HepG2 (cell line): ENCODE measurements at regions not wholly inside any gene's neighbourhood (a gene's known extent, or its start where the extent isn't known, plus 50 kb on each side); places are given as distances from the start of the nearest gene placed in this dataset.

Experiments used
- ATAC-seq: fragments of 200-7000 bp; cut with Tn5 transposase; 3 replicates; pipeline ENCODE4 v1.9.1; 2020; ENCODE audit warnings: mild to moderate bottlenecking, moderate library complexity
- BruUV-seq: library from RNA; stranded (reverse); fragments of 400-500 nt; replicated peaks from 2 replicates; lab custom pipeline; 2021; lab: Mats Ljungman, UMichigan
- CTCF ChIA-PET: fragments of 300-600 bp; formaldehyde crosslinking; extraction: SDS; loops from one replicate; lab custom pipeline; 2021; ENCODE audit warnings: low total read pairs, inconsistent platforms, low intra/inter-chr PET ratio; lab: Yijun Ruan, JAX
- POLR2A ChIA-PET: fragments of 350-600 bp; sonication (Branson Sonifier 250); formaldehyde crosslinking; loops from one replicate; lab custom pipeline; 2020; ENCODE audit warnings: antibody characterized with exemption, inconsistent platforms; lab: Yijun Ruan, JAX
- DNase-seq: peaks from one replicate; pipeline ENCODE4 v3.0.0-alpha.2; 2015; ENCODE audit warnings: low spot score
- FAIRE-seq: peaks from 3 replicates; lab custom pipeline; 2011; peaks lifted over from hg19 to GRCh38; lab: Jason Lieb, UNC
- H2AFZ ChIP-seq: one replicate; pipeline ENCODE4 v1.6.1; 2011; ENCODE audit warnings: low read length, inconsistent platforms
- H3K27ac ChIP-seq: fragments of 300-600 bp; 3 replicates; pipeline ENCODE4 v1.8.0; 2011; ENCODE audit warnings: mixed run types, mild to moderate bottlenecking, mixed read lengths, low read length, inconsistent platforms; ENCODE audit not compliant: insufficient read depth; ENCODE audit errors: extremely low read length
- H3K27me3 ChIP-seq, 2 experiments: fragments of 200-600 bp in 1 of 2; 2 replicates in 1 of 2; 3 replicates in 1 of 2; pipeline versions ENCODE4 v1.6.0 to v1.8.0; 2011; ENCODE audit warnings: low read length in 2 of 2, mild to moderate bottlenecking in 2 of 2, moderate library complexity in 2 of 2, inconsistent platforms in 1 of 2; ENCODE audit not compliant: insufficient read depth in 2 of 2, control insufficient read depth in 1 of 2
- H3K36me3 ChIP-seq, 2 experiments: fragments of 200-600 bp in 1 of 2; replicated peaks in 1 of 2; 2 replicates in 1 of 2; 3 replicates in 1 of 2; pipeline versions ENCODE4 v1.5.1 to v1.8.0; 2011; ENCODE audit warnings: low read length in 2 of 2, inconsistent platforms in 1 of 2; ENCODE audit not compliant: insufficient read depth in 2 of 2, control insufficient read depth in 1 of 2
- H3K4me1 ChIP-seq: 2 replicates; pipeline ENCODE4 v1.5.1; 2012; ENCODE audit warnings: low read length, inconsistent platforms; ENCODE audit not compliant: insufficient read depth
- H3K4me2 ChIP-seq: 2 replicates; pipeline ENCODE4 v1.6.0; 2011; ENCODE audit warnings: low read depth, low read length, inconsistent platforms
- H3K4me3 ChIP-seq, 3 experiments: fragments of 200-600 bp in 1 of 3; sonication (generic), shearing (Covaris generic) in 1 of 3; replicated peaks in 1 of 3; 2 replicates each; pipeline ENCODE4 v1.5.1; 2011 to 2016; ENCODE audit warnings: low read length in 3 of 3, inconsistent platforms in 2 of 3, low read depth in 2 of 3, mild to moderate bottlenecking in 2 of 3, control low read depth in 1 of 3, mixed read lengths in 1 of 3; ENCODE audit not compliant: insufficient read depth in 1 of 3
- H3K79me2 ChIP-seq: one replicate; pipeline ENCODE4 v1.6.1; 2011; ENCODE audit warnings: low read length, inconsistent platforms; ENCODE audit not compliant: insufficient read depth
- H3K9ac ChIP-seq: 2 replicates; pipeline ENCODE4 v1.6.0; 2011; ENCODE audit warnings: mild to moderate bottlenecking, low read depth, low read length, inconsistent platforms; ENCODE audit not compliant: insufficient read depth
- H3K9me3 ChIP-seq: 2 replicates; pipeline ENCODE4 v1.5.1; 2012; ENCODE audit warnings: mild to moderate bottlenecking, low read length
- H4K20me1 ChIP-seq: 2 replicates; pipeline ENCODE4 v1.6.0; 2011; ENCODE audit warnings: inconsistent platforms, mild to moderate bottlenecking, low read length, moderate library complexity; ENCODE audit not compliant: insufficient read depth
- AHR ChIP-seq: IDR thresholded peaks from 2 replicates; pipeline ENCODE4 v1.6.1; 2018; ENCODE audit warnings: missing genetic modification reagents, missing compliant biosample characterization
- HHEX ChIP-seq: IDR thresholded peaks from 2 replicates; pipeline ENCODE4 v1.6.1; 2016; ENCODE audit warnings: control low read depth
- HNRNPLL ChIP-seq: fragments of 200-400 bp; formaldehyde crosslinking; IDR thresholded peaks from 2 replicates; pipeline ENCODE4 v1.6.1; 2017; ENCODE audit warnings: mild to moderate bottlenecking, low read depth, low read length; ENCODE audit not compliant: poor library complexity, severe bottlenecking
- MAFK ChIP-seq, 2 experiments: IDR thresholded peaks in 1 of 2; conservative IDR thresholded peaks in 1 of 2; 2 replicates each; pipeline ENCODE4 v1.6.1; 2011; ENCODE audit warnings: improper control_type of control experiment in 2 of 2, low read length in 2 of 2
- MIER2 ChIP-seq: IDR thresholded peaks from 2 replicates; pipeline ENCODE4 v1.6.1; 2016; ENCODE audit warnings: missing biosample characterization, missing genetic modification reagents
- PAF1 ChIP-seq: IDR thresholded peaks from 2 replicates; pipeline ENCODE4 v1.6.1; 2016; ENCODE audit warnings: missing genetic modification reagents, missing compliant biosample characterization
- TCF12 ChIP-seq, 2 experiments: fragments of 450-650 bp in 1 of 2; sonication (generic) in 1 of 2; formaldehyde crosslinking in 1 of 2; IDR thresholded peaks; 2 replicates each; pipeline versions ENCODE4 v1.6.1 to v1.8.0; 2017 to 2022; ENCODE audit warnings: antibody characterized with exemption in 1 of 2, mild to moderate bottlenecking in 1 of 2, missing genetic modification reagents in 1 of 2, moderate library complexity in 1 of 2
- TCF7L2 ChIP-seq: IDR thresholded peaks from 2 replicates; pipeline ENCODE4 v1.6.1; 2011; ENCODE audit warnings: mild to moderate bottlenecking, low read depth, low read length, moderate library complexity
- ZNF256 ChIP-seq: sonication (generic); formaldehyde crosslinking; conservative IDR thresholded peaks from 2 replicates; pipeline ENCODE4 v1.4.0; 2020; ENCODE audit warnings: missing genetic modification reagents
- ZNF614 ChIP-seq: IDR thresholded peaks from 2 replicates; pipeline ENCODE4 v1.6.1; 2018; ENCODE audit warnings: missing biosample characterization, missing genetic modification reagents, inconsistent platforms, borderline replicate concordance
- WGBS: methylation state at CpG from one replicate; pipeline ENCODE4 v1.1.6; 2017; ENCODE audit warnings: low lambda C conversion rate; 5-methylcytosine and 5-hydroxymethylcytosine counted together
- in situ Hi-C: cut with HindIII; loops from 2 replicates; pipeline ENCODE4 v1.10.0; 2017; ENCODE audit warnings: low pct_unique_long_range_greater_than_20kb; ENCODE audit not compliant: extremely low pct_ligation_motif_present
- intact Hi-C: fragments of 100-400 bp; cut with micrococcal nuclease; formaldehyde crosslinking; loops from one replicate; pipeline ENCODE4 v1.10.0; 2022; ENCODE audit not compliant: unreplicated experiment
- TF ChIP-seq, protein P1 (sequence below): sonication (generic); formaldehyde crosslinking; IDR thresholded peaks from 2 replicates; pipeline ENCODE4 v1.8.1; 2023; ENCODE audit warnings: missing genetic modification reagents, inconsistent platforms, borderline replicate concordance
- TF ChIP-seq, protein P2 (sequence below): sonication (generic); formaldehyde crosslinking; IDR thresholded peaks from 2 replicates; pipeline ENCODE4 v1.5.0; 2020; ENCODE audit warnings: missing genetic modification reagents
- TF ChIP-seq, protein P3 (sequence below): sonication (generic); formaldehyde crosslinking; IDR thresholded peaks from 2 replicates; pipeline ENCODE4 v1.4.0; 2020; ENCODE audit warnings: missing genetic modification reagents
- TF ChIP-seq, protein P4 (sequence below): sonication (generic); formaldehyde crosslinking; IDR thresholded peaks from 2 replicates; pipeline ENCODE4 v1.9.0; 2022; ENCODE audit warnings: low read depth, missing genetic modification reagents

DNA sequence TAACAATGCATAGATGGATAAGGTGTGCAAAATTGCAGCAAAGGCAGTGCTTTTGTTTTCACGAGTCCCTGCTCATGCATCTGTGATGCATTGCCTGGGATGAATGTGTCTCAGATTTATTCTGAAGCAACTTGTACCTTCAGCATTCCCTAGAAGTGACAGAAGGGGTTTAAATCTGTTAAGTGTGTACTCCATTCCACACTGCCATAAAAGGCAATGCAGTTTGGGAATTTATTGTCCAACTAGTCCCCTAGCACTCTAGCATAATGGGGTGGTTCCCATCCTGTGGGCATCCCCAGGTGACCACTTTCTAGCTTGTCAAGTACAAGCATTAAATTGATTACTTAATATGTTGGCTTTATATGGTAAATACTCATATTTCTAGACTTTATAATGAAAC is 306.5 kb upstream of the CBLB start (continued):
- TF ChIP-seq TCF12 (IDR thresholded peaks at IDR 0.05) = no peak
- TF ChIP-seq TCF12 (CRISPR knock-in tag; IDR thresholded peaks at IDR 0.05) = no peak
- TF ChIP-seq, protein P1, sequence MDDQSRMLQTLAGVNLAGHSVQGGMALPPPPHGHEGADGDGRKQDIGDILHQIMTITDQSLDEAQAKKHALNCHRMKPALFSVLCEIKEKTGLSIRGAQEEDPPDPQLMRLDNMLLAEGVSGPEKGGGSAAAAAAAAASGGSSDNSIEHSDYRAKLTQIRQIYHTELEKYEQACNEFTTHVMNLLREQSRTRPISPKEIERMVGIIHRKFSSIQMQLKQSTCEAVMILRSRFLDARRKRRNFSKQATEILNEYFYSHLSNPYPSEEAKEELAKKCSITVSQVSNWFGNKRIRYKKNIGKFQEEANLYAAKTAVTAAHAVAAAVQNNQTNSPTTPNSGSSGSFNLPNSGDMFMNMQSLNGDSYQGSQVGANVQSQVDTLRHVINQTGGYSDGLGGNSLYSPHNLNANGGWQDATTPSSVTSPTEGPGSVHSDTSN (CRISPR knock-in tag) = no peak
- TF ChIP-seq, protein P2, sequence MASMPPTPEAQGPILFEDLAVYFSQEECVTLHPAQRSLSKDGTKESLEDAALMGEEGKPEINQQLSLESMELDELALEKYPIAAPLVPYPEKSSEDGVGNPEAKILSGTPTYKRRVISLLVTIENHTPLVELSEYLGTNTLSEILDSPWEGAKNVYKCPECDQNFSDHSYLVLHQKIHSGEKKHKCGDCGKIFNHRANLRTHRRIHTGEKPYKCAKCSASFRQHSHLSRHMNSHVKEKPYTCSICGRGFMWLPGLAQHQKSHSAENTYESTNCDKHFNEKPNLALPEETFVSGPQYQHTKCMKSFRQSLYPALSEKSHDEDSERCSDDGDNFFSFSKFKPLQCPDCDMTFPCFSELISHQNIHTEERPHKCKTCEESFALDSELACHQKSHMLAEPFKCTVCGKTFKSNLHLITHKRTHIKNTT (CRISPR knock-in tag) = no peak
- TF ChIP-seq ZNF256 (CRISPR knock-in tag) = no peak
- no peak for TF ChIP-seq MIER2 (CRISPR knock-in tag)
- TF ChIP-seq ZNF614 (CRISPR knock-in tag) = no peak
- no peak for TF ChIP-seq TCF7L2
- TF ChIP-seq MAFK (conservative IDR thresholded peaks at IDR 0.05 in 1 of 2, IDR thresholded peaks at IDR 0.05 in 1 of 2; ENCODE audit: low read length in 2 of 2) = no peak
- TF ChIP-seq HNRNPLL = no peak

DNA sequence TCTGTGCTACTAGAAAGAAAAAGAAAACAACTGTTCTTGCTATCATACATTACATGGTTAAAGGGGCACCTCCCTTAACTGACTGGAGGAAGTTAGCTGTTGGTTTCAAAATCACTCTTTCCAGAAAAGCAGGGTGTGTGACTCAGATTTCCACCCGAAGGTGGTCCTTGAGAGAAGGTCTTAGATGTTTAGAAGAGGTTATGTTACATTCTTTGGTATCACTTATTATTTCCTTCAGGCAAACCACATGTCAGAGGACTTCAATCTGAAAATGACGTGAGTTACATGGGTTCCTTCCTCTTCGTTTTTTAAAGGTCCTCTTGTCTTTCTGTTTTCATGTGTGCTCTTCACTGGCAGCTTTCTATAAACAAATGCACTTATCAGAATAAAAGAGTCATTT is 307.9 kb upstream of the CBLB start:
- POLR2A ChIA-PET = no interaction called here

More for the DNA sequence above, 307.9 kb upstream of the CBLB start:
- intact Hi-C loops (no loop called here), in situ Hi-C loops (no loop called here)
- Histone ChIP-seq H3K4me3 (no peak overlapping the region), H2AFZ (no peak overlapping the region), H3K27ac (no peak overlapping the region), H3K36me3 (no peaks in the 10 kb centered on the region), H3K27me3 (no peaks in the 10 kb centered on the region), H3K9ac (no peak overlapping the region), H3K4me1 (no peaks in the 10 kb centered on the region), H3K4me2 (no peak overlapping the region), H3K9me3 (no peaks in the 10 kb centered on the region), H4K20me1 (no peaks in the 10 kb centered on the region; the same call in 1 of the 2 replicates)
- CTCF ChIA-PET = no interaction called here
- ATAC-seq (no peak), DNase-seq (no peak), FAIRE-seq (no peak)
- BruUV-seq = no TSS peak
- TF ChIP-seq, protein P3, sequence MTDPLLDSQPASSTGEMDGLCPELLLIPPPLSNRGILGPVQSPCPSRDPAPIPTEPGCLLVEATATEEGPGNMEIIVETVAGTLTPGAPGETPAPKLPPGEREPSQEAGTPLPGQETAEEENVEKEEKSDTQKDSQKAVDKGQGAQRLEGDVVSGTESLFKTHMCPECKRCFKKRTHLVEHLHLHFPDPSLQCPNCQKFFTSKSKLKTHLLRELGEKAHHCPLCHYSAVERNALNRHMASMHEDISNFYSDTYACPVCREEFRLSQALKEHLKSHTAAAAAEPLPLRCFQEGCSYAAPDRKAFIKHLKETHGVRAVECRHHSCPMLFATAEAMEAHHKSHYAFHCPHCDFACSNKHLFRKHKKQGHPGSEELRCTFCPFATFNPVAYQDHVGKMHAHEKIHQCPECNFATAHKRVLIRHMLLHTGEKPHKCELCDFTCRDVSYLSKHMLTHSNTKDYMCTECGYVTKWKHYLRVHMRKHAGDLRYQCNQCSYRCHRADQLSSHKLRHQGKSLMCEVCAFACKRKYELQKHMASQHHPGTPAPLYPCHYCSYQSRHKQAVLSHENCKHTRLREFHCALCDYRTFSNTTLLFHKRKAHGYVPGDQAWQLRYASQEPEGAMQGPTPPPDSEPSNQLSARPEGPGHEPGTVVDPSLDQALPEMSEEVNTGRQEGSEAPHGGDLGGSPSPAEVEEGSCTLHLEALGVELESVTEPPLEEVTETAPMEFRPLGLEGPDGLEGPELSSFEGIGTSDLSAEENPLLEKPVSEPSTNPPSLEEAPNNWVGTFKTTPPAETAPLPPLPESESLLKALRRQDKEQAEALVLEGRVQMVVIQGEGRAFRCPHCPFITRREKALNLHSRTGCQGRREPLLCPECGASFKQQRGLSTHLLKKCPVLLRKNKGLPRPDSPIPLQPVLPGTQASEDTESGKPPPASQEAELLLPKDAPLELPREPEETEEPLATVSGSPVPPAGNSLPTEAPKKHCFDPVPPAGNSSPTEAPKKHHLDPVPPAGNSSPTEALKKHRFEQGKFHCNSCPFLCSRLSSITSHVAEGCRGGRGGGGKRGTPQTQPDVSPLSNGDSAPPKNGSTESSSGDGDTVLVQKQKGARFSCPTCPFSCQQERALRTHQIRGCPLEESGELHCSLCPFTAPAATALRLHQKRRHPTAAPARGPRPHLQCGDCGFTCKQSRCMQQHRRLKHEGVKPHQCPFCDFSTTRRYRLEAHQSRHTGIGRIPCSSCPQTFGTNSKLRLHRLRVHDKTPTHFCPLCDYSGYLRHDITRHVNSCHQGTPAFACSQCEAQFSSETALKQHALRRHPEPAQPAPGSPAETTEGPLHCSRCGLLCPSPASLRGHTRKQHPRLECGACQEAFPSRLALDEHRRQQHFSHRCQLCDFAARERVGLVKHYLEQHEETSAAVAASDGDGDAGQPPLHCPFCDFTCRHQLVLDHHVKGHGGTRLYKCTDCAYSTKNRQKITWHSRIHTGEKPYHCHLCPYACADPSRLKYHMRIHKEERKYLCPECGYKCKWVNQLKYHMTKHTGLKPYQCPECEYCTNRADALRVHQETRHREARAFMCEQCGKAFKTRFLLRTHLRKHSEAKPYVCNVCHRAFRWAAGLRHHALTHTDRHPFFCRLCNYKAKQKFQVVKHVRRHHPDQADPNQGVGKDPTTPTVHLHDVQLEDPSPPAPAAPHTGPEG (CRISPR knock-in tag) = no peak
- TF ChIP-seq PAF1 (CRISPR knock-in tag) (no peak), AHR (CRISPR knock-in tag) (no peak), HHEX (CRISPR knock-in tag) (no peak)
- TF ChIP-seq, protein P4, sequence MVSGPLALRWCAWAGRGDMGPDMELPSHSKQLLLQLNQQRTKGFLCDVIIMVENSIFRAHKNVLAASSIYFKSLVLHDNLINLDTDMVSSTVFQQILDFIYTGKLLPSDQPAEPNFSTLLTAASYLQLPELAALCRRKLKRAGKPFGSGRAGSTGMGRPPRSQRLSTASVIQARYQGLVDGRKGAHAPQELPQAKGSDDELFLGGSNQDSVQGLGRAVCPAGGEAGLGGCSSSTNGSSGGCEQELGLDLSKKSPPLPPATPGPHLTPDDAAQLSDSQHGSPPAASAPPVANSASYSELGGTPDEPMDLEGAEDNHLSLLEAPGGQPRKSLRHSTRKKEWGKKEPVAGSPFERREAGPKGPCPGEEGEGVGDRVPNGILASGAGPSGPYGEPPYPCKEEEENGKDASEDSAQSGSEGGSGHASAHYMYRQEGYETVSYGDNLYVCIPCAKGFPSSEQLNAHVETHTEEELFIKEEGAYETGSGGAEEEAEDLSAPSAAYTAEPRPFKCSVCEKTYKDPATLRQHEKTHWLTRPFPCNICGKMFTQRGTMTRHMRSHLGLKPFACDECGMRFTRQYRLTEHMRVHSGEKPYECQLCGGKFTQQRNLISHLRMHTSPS (CRISPR knock-in tag) = no peak
- TF ChIP-seq, all 625 proteins: peak for 0
- H3K79me2 ChIP-seq = no peaks in the 10 kb centered on the region
- 0% methylated on average over 3 of the region's 3 CpGs for WGBS
